H54 (cell line): ENCODE measurements at regions not wholly inside any gene's neighbourhood (a gene's known extent, or its start where the extent isn't known, plus 50 kb on each side); places are given as distances from the start of the nearest gene placed in this dataset.
"Not testable (repeated sequence)": the region's sequence is repeated elsewhere in the genome, so short reads cannot be mapped to it uniquely, and the experiment has no call there.

Experiments
- DNase-seq: peaks from one replicate; pipeline ENCODE4 v3.0.0; 2011; ENCODE audit warnings: low spot score, mixed read lengths; ENCODE audit not compliant: insufficient read length
- FAIRE-seq: peaks from 3 replicates; lab custom pipeline; 2011; peaks lifted over from hg19 to GRCh38; lab: Jason Lieb, UNC
- POLR2A ChIP-seq: IDR thresholded peaks from 2 replicates; pipeline ENCODE4 v1.6.1; 2011; ENCODE audit warnings: low read depth, mild to moderate bottlenecking, low read length

GRCh38 chr4:126916049-126916625 is 716.6 kb upstream of the INTU start:
- DNase-seq (no peak), FAIRE-seq (no peak)
- TF ChIP-seq POLR2A, result no peak

- TF ChIP-seq POLR2A, result no peak
- DNase-seq (no peak), FAIRE-seq (no peak)
These were observed 716.1 kb upstream of the INTU start for GRCh38 chr4:126916626-126917140.

GRCh38 chr4:126922328-126922938 is 710.3 kb upstream of the INTU start:
- not testable (repeated sequence) for FAIRE-seq, DNase-seq

GRCh38 chr4:126924237-126924636 is 708.5 kb upstream of the INTU start:
- no peak for TF ChIP-seq POLR2A
- FAIRE-seq (no peak), DNase-seq (no peak)

GRCh38 chr4:126930059-126930458 is 702.7 kb upstream of the INTU start:
- not testable (repeated sequence) for FAIRE-seq, DNase-seq

- no peak for FAIRE-seq
- TF ChIP-seq POLR2A, result no peak
These were observed 697.0 kb upstream of the INTU start for GRCh38 chr4:126935801-126936200.

GRCh38 chr4:126937342-126937741 is 695.4 kb upstream of the INTU start:
- FAIRE-seq, result no peak
- no peak for DNase-seq

More at GRCh38 chr4:126935801-126936200, 697.0 kb upstream of the INTU start:
- DNase-seq, result no peak

GRCh38 chr4:126937846-126938422 is 694.8 kb upstream of the INTU start:
- no peak for DNase-seq
- TF ChIP-seq POLR2A, result no peak
- no peak for FAIRE-seq

More at GRCh38 chr4:126937342-126937741, 695.4 kb upstream of the INTU start:
- no peak for TF ChIP-seq POLR2A

- no peak for TF ChIP-seq POLR2A
- DNase-seq (no peak), FAIRE-seq (peak; percentile 89)
These were observed 693.4 kb upstream of the INTU start for GRCh38 chr4:126939401-126939800.

GRCh38 chr4:126947536-126947935 is 685.2 kb upstream of the INTU start:
- FAIRE-seq (no peak), DNase-seq (no peak)
- TF ChIP-seq POLR2A, result no peak

GRCh38 chr4:126954537-126955291 is 678.0 kb upstream of the INTU start:
- FAIRE-seq, result no peak
- no peak for TF ChIP-seq POLR2A
- no peak for DNase-seq

GRCh38 chr4:126955292-126956183 is 677.2 kb upstream of the INTU start:
- DNase-seq (no peak), FAIRE-seq (no peak)
- no peak for TF ChIP-seq POLR2A

- no peak for DNase-seq
- no peak for TF ChIP-seq POLR2A
- no peak for FAIRE-seq
These were observed 676.4 kb upstream of the INTU start for GRCh38 chr4:126956184-126956897.
